SIG-M5 (cell line): ENCODE measurements at regions not wholly inside any gene's neighbourhood (a gene's known extent, or its start where the extent isn't known, plus 50 kb on each side); places are given as distances from the start of the nearest gene placed in this dataset.

ENCODE experiments used
- DNase-seq: peaks from one replicate; lab custom pipeline; 2025; lab: John Stamatoyannopoulos, UW

DNA sequence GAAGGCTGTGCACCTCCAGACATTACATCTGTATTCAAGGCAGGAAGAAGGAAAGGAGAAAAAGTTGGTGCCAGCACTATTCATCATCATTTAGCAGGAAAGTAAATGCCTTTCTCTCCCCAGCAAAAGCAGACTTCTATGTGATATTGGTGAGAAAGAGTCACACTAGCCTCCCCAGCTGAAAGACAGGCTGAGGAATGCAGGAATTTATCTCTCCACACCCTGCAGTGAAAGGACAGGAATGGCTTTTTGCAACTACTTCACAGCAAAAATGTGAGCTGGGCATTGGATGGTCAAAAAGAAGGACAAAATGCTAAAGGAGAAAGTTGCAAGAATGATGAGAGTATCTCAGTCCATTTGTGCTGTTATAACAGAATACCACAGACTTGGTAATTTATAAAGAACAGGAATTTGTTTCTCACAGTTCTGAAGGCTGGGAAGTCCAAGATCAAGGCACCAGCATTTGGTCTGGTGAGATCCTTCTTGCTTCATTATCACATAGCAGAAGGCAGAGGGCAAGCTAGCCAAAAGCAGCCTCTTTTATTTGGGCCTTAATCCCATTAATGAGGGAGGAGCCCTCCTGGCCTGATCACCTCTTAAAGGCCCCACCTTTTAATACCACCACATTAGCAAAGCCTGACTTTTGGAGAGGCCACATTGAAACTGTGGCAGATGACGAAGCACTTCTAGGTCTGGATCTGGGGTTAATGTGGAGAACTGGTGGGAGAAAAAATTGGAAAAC lies 388.1 kb upstream of the SLC14A2 start:
- DNase-seq: no peak

DNA sequence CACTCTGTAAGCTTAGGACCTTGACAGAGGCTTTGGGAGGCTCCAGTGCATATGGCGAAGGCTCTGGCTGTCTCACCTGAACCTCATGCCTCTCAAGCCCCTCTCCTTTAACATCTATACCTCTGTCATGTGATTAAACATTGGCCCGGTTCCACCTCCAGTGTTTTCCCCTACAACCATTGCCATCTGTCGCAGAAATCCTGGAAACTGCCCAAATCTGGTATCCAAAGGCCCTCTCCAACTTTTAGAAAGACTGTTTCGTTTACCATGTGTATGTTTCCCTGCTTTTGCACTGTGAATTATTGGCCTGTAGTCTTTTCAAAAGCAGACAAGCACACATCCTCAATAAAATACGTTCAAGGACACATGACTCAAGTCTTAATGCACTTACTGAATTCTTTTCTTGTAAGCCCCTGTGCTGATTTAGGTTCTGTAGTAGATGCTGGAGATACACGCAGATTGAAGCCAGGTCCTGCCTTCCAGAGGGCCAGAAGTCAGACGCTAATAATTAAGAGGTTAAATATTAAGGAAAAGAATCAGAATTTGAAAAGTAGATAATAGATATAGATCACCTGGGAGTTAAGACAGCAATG lies 386.4 kb upstream of the SLC14A2 start:
- no peak for DNase-seq

DNA sequence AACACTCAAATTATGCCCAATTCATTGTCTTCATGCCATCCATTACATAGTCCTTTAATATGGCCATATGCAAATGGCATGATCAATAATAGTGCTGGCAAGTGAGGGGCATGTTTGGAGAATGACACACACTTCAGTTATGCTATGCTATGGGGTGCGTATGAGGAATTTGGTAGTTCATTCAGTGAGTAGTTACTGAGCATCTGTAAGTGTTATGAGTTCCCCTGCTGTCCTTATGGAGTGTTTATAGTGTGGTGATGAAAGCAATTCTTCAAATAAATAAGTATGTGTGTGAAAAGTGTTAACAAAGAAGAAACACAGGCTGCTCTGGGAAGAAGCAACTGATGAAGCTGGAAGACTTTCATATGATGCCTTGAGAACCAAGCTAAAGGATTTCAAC lies 383.7 kb upstream of the SLC14A2 start:
- DNase-seq: no peak

DNA sequence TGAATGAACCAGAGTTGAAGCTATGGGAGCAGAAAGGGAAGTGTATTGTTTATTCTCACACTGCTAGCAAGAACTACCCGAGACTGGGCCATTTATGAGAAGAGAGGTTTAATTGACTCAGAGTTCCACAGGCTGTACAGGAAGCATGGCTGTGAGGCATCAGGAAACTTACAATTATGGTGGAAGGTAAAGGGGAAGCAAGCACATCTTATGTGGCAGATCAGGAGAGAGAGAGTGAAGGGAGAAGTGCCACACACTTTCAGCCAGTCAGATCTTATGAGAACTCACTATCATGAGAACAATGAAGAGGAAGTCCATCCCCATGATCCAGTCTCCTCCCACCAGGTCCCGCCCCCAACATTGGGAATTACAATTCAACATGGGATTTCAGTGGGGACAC lies 383.2 kb upstream of the SLC14A2 start:
- DNase-seq: no peak

DNA sequence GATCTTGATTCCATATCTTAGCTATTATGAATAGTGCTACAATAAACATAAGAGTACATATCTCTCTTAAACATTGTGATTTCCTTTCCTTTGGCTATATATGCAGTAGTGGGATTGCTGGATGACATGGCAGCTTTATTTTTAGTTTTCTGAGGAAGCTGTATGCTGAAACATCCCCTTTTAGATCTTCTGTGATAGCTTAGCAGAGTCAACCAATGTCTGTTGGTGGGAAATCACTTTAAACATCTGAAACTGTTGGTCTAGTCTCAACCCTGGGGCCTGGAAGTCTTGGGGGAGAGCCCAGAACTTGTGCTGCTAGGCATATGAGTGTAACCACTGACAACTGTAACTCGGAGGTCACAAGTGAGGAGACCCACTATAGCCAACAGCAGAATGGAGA lies 378.6 kb upstream of the SLC14A2 start:
- DNase-seq: no peak

DNA sequence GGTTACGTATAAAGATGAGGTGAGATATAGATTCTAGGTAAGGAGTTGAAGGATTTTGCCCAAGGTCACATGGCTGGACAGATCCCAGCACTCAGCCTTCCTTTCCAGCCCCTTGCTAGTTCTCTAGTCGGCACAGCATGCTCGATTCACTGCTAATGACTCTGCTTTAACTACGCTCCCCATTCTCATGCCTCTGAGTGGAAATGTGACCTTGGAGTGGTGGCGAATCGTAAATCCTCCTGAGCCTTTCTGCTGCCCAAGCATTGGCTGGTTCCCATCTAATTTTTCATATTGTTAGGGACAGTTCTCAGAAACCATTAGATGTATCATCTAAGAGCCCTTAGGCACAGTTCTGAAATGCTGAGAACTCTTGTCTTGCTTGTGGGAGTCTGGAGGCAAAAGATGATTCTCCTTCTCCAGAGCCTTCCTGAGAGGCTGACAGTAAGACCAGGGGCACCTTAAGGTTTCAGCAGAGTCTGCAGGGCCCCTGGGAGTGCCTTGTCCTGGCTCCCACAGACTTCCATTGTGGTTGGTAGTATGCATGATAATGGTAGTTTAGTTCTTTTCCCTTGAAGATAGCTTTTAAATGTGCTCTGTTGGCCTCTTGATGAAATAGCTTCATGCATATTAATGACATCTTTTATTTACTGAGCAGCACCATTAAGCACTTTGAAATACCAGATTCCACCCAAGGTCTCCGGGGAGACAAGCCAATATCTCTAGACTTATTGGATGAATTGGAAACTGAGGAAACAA lies 377.8 kb upstream of the SLC14A2 start:
- no peak for DNase-seq

DNA sequence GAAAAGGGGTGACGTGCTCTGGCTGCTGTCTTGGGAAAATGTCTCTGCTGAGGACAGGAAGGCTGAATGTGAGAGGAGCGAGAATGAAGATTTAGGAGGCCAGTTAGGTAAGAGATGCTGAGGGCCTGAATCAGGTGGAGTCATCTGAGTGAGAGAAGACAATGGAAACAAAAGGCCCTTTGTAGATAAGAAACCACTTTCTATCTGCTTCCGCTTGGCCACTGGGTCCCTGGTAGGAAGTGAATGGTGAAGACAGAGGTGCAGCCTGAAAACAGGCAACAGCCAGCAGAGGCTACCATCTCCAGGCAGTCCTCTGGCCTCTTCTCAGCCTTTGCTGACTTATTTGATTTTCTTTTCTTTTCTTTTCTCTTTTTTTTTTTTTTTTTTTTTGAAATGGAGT lies 374.0 kb upstream of the SLC14A2 start:
- no peak for DNase-seq

DNA sequence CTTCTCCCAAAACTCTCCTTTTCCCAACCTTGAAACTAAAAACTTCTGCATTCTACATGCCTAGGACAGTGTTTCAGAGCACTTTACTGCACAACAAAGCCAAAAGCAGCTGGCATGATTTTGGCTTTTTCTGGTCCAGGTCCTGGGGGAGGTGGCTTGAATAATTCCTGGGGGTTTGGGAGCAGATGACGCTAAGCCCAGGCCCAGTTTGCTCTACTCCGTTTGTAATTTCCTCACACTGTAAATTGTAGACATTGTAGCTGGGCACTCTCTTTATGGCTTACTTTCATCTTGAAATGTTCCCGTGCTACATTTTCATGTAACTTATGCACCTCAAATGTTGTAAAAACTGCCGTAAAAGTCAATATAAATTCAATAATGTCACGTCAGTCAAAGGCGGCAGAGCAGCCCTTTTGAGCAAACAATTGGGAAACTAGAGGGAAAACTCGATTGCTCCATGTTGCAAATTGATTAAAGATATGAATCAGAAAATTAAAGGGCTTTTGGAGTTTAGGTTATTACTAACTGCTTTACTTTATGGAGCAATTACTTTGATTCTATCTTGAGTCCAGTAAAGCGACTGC lies 373.2 kb upstream of the SLC14A2 start:
- DNase-seq: no peak

DNA sequence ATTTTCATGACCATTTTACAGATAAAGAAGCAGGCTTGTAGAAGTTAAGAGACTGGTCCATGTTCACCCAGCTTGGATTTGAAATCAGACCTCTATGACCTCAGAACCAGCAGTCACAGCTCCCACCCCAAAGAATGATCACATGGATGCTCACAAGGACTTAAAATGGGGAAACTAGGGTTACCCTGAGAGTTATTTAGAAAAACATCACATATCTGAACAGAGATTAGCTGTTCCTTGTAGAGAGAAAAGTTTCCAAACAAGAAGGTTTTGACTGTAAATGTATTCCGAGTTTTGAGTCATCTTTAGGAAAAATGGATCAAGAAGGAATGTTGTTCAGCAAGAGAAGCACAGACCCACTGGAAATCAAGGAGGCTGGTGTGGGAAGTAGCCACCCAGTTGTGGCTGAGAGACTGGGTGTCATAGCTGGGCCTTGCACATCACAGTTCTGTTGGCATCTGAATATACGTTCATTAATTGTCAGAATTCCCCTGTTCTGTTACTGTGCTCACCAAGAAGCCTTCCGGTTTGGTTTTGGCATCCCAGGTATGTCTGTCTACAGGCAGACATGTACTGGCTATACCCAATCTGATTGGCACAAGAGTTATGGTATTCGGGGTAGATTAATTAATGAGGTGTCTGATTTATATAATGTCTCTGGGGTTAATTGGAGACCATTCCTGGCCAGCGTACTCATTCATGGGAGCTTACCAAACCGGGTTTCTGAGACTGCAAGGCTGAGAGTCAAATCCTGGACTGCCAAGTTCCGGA lies 371.8 kb upstream of the SLC14A2 start:
- no peak for DNase-seq

DNA sequence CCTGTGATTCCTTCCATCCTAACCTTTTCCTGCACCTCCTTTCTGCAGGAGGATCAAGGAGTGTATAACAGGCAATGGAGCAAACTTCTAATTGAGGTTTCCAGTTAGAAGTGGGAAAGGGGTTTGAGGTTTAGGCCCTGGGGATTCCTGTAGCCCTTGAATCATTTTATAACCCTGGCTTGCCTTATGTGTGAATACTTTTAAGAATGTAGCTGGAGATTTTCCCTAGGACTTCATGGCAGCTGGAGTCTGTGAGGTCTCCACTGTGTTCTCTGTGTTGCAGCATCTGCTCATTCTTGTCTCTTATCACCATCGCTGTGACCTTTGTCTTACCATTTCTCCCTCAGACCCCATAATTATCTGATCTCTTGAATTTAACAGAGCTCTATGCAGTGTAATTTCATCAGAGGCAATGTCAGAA lies 370.2 kb upstream of the SLC14A2 start:
- no peak for DNase-seq

DNA sequence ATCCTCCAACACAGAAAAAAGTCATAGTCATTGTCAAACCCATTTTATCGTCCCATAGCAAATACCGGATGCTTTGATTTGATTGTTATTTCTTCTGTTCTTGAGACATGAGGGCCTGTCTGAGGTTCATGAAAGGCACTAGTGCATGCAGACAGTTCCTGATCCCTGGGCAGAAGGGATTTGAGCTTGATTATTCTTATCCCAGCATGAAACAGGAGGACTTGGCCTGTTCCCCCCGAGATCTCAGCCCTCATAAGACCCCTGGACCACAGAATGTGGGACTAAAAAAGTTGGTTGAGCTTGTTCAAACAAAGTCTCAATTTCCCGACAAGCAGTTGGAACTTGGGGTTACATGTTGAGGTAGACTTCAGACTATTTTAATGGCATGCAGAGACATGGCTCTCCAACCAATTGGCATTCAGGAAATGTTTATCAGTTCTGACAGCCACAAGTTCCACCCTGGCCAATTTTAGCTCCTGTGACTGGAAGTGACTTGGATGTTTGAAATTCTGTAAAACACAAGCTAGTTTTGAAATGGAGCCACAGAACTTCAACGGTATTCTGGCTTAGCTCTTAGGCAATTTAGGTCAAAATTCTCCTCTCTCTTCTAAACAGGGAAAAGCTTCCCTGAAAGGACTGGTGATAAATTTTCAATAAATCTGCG lies 366.9 kb upstream of the SLC14A2 start:
- no peak for DNase-seq

DNA sequence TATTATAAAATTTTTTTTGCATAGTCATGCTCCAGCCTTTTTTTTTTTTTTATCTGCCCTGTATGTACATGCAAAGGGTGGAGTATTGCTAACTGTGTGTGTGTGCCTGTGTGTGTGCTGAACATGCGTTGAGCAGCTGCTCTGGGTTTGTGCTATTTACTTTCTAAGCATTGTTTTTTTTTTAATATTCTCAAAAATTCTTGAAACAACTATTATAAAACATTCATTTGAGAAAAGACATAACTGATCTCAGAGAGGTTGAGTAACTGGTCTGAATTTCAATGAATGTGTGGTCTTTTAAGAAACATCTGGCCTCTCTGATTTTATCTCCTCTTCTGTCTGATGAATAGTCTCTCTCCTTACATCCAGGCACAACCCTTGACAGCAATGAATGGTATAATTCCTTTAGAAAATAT lies 366.0 kb upstream of the SLC14A2 start:
- DNase-seq: no peak

DNA sequence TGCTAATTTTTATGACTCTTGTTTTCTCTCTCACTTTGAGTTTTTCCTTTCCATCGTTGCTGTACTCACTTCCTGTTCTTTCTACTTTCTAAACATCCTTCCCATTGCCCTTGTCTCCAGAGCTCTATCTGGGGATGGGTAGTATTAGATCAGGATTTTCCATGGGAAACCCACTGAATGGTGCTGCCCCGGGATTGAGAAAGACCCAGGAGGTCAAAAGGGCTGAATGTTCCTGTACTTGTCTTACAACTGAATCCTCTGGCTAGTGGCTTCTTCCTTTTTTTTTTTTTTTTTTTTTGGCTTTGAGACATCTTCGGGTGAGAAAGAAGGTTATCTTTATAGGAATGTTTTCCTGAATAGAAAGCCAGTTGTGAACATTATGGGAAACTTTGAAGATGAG lies 364.8 kb upstream of the SLC14A2 start:
- no peak for DNase-seq

DNA sequence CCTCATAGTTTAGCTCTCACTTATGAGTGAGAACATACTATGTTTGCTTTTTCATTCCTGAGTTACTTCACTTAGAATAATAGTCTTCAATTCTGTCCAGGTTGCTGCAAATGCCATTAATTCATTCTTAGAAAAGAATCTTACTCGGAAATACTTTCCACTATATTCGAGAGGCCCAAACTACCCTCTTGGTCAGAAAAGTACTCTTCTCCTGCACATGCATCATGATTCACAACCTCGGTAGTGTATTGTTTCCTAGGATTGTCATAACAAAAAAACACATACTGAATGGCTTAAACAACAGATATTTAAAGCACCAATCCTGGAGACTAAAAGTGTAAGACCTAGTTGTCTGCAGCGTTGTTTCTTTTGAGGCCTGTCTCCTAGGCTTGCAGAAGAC lies 364.0 kb upstream of the SLC14A2 start:
- DNase-seq: no peak

DNA sequence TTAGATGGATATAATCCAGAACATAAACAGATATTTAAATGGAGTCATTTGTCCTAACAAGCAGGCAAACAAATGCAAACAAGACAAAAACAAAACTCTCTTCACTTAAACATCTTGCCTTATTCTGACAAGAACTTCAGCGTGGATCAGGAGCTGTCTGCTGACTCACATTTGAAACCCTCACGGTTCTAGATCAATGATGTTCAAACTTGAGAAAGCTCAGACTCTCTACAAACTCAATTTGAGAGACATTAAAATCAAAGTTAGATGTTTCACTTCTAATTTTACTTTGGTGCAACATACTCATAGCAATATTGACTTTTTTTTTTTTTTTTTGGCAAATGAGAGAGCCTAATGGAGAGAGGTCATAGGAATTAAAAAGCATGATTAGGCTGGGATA lies 362.8 kb upstream of the SLC14A2 start:
- DNase-seq: no peak

DNA sequence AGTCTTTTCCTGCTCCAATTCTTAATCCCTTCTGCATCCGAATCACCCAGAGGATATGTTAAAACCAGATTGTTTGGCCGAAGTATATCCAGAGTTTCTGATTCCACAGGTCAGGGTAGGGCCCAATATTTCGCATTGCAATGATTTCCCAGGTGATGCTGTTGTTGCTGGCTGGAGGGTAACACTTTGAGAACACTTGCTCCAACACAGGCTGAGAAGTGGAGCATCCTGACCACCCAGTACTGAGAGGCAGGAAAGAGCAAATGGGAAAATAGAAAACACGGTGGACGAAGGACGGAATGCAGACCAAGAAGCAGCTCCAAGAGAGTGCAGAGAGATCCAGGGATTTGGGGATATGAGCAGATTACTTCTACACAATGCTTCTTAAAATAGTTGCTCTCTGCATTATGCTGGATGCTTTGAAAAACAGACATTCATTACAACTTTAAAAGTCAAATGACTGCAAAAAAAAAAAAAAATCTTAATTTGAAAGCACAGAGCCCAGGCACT lies 362.2 kb upstream of the SLC14A2 start:
- no peak for DNase-seq

DNA sequence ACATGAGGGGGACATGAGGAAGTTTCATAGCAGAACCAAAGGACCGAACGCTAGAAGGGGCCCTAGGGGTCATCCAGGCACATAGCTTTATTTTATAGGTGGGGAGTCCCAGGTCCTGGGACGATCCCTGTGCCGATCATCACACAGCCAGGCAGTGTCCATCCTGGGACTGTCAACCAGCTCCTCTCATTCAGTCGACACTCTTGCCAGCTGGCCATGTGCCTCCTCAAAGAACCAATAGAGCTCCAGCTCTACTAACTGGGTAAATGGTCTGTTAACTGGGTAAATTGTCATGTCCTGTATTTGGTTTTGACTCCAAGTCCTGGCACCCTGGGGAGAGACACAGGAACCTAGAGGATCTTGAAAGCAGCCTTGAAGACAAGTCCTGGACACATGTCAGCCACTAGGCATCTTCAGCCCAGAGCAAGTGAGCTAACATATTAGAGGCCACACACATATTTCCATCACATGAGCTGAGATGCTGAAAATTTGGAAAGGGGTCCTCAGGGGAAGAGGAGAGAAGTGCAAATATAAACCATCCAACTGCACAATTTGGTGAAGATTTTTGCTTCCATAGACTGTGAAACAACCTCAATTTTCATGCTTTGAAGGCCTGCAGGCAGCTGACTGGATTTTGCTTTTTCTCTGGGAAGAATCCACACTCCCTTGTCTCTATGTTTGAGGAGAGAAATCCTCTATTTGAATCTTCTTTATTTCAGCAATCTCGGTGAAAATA lies 361.1 kb upstream of the SLC14A2 start:
- DNase-seq: no peak

DNA sequence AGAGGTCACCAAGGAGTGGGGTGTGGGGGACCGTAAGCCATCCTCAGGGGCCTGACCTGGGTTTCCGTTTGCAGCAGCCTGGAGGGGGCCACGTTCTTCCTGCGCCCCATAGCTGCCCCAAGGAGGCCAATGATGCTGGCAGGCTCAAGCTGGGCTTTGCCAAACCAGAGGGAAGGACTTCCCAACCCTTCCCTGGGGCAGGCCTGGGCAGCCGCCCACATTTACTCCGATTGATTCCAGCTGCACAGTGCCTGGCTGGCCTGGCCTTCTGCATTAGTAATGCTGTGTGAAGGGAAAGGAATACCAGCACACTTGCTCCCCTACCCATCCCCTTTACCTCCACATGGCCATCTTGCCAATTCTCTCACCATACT lies 360.6 kb upstream of the SLC14A2 start:
- no peak for DNase-seq

DNA sequence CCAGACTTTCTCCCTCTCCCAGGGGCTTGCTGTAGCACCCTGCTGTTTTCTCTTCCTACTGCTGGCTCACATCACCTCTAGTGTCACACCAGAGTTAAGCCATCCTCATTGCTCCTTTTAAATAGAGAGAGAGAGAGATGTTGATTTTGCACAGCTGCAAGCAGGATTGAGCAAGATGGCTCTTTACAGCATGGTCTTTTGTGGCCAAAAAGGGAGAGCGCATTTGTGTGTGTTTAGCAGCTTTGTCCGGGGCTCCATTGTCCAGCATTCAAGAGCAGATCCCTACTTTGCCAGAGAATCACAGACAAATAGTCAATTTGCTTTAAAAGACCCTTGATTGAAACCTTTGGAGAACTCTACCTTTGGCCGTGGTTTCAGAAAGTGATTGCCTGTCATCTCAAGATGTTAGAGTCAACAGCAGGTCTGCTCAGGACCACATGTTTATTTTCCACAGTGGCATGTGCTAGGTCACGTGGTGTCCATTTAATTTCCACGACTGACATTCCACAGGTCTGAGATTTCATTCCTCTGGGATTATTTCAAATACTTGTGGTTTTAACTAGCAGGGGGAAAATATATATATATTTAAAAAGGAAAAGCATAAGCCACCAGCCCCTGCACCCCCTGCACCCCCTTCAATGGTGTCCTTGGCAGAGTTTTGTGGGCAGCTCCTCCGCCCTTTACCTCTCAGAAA lies 359.9 kb upstream of the SLC14A2 start:
- no peak for DNase-seq

DNA sequence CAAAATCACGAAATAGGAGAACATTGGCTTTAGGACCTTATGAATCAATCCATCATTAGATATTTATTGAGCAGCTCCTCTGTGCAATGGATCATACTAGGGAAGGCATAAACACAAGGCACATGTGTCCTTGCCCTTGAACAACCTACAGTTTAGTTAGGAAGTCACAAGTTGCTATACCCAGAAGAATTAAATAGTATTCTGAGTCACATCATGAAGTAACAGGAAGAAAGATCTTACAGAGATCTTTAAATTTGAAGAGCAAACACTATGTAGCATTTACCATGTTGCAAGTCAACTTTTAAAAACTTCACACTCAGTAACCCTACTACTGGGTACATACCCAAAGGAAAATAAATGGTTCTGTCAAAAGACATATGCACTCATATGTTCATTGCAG lies 355.2 kb upstream of the SLC14A2 start:
- no peak for DNase-seq
